ENCODE measurements at regions not wholly inside any gene's neighbourhood (a gene's known extent, or its start where the extent isn't known, plus 50 kb on each side); places are given as distances from the start of the nearest gene placed in this dataset.

GRCh38 chr1:209326076-209326475 lies 257.4 kb upstream of the CAMK1G start:
- Histone ChIP-seq H3K9me3 (replicated peaks; ENCODE audit: low read length) (no peaks in the 10 kb centered on the region), H3K36me3 (ENCODE audit: insufficient read depth, low read length) (no peaks in the 10 kb centered on the region), H3K4me1 (ENCODE audit: control insufficient read depth, insufficient read depth, low read length) (no peaks in the 10 kb centered on the region), H3K27me3 (ENCODE audit: control insufficient read depth, insufficient read depth, low read length) (no peaks in the 10 kb centered on the region), H3K4me3 (ENCODE audit: low read length) (no peak overlapping the region), H3K4me2 (ENCODE audit: low read length) (no peak overlapping the region), H3K9ac (ENCODE audit: low read depth, low read length) (no peak overlapping the region)

GRCh38 chr1:209326831-209327230 lies 256.7 kb upstream of the CAMK1G start:
- no peak overlapping the region for H3K4me2 ChIP-seq (ENCODE audit: low read length)
- H3K4me3 ChIP-seq (ENCODE audit: low read length): no peak overlapping the region
- no peak overlapping the region for H3K9ac ChIP-seq (ENCODE audit: low read depth, low read length)
- no peaks in the 10 kb centered on the region for H3K4me1 ChIP-seq (ENCODE audit: control insufficient read depth, insufficient read depth, low read length)
- no peaks in the 10 kb centered on the region for H3K9me3 ChIP-seq (replicated peaks; ENCODE audit: low read length)
- H3K36me3 ChIP-seq (ENCODE audit: insufficient read depth, low read length): no peaks in the 10 kb centered on the region
- no peaks in the 10 kb centered on the region for H3K27me3 ChIP-seq (ENCODE audit: control insufficient read depth, insufficient read depth, low read length)

GRCh38 chr1:209328196-209328595 lies 255.3 kb upstream of the CAMK1G start:
- H3K27me3 ChIP-seq (ENCODE audit: control insufficient read depth, insufficient read depth, low read length): no peaks in the 10 kb centered on the region
- H3K36me3 ChIP-seq (ENCODE audit: insufficient read depth, low read length): no peaks in the 10 kb centered on the region
- H3K4me1 ChIP-seq (ENCODE audit: control insufficient read depth, insufficient read depth, low read length): no peaks in the 10 kb centered on the region
- no peak overlapping the region for H3K4me3 ChIP-seq (ENCODE audit: low read length)
- H3K4me2 ChIP-seq (ENCODE audit: low read length): no peak overlapping the region
- H3K9ac ChIP-seq (ENCODE audit: low read depth, low read length): no peak overlapping the region
- H3K9me3 ChIP-seq (replicated peaks; ENCODE audit: low read length): no peaks in the 10 kb centered on the region

GRCh38 chr1:209335178-209335577 lies 248.3 kb upstream of the CAMK1G start:
- no peaks in the 10 kb centered on the region for H3K9me3 ChIP-seq (replicated peaks; ENCODE audit: low read length)
- H3K27me3 ChIP-seq (ENCODE audit: control insufficient read depth, insufficient read depth, low read length): no peaks in the 10 kb centered on the region
- no peak overlapping the region for H3K4me2 ChIP-seq (ENCODE audit: low read length)
- H3K4me1 ChIP-seq (ENCODE audit: control insufficient read depth, insufficient read depth, low read length): peaks cover 4% of the 10 kb centered on the region
- no peak overlapping the region for H3K4me3 ChIP-seq (ENCODE audit: low read length)
- H3K36me3 ChIP-seq (ENCODE audit: insufficient read depth, low read length): no peaks in the 10 kb centered on the region
- H3K9ac ChIP-seq (ENCODE audit: low read depth, low read length): no peak overlapping the region

GRCh38 chr1:209341146-209341545 lies 242.4 kb upstream of the CAMK1G start:
- H3K9ac ChIP-seq (ENCODE audit: low read depth, low read length): no peak overlapping the region

GRCh38 chr1:209341673-209342420 lies 241.7 kb upstream of the CAMK1G start:
- no peaks in the 10 kb centered on the region for H3K9me3 ChIP-seq (replicated peaks; ENCODE audit: low read length)
- no peaks in the 10 kb centered on the region for H3K36me3 ChIP-seq (ENCODE audit: insufficient read depth, low read length)
- H3K9ac ChIP-seq (ENCODE audit: low read depth, low read length): no peak overlapping the region
- H3K27me3 ChIP-seq (ENCODE audit: control insufficient read depth, insufficient read depth, low read length): no peaks in the 10 kb centered on the region
- no peak overlapping the region for H3K4me2 ChIP-seq (ENCODE audit: low read length)
- H3K4me1 ChIP-seq (ENCODE audit: control insufficient read depth, insufficient read depth, low read length): no peaks in the 10 kb centered on the region
- no peak overlapping the region for H3K4me3 ChIP-seq (ENCODE audit: low read length)

More at GRCh38 chr1:209341146-209341545, 242.4 kb upstream of the CAMK1G start:
- Histone ChIP-seq H3K4me3 (ENCODE audit: low read length) (no peak overlapping the region), H3K36me3 (ENCODE audit: insufficient read depth, low read length) (no peaks in the 10 kb centered on the region), H3K4me1 (ENCODE audit: control insufficient read depth, insufficient read depth, low read length) (no peaks in the 10 kb centered on the region), H3K4me2 (ENCODE audit: low read length) (no peak overlapping the region), H3K9me3 (replicated peaks; ENCODE audit: low read length) (no peaks in the 10 kb centered on the region), H3K27me3 (ENCODE audit: control insufficient read depth, insufficient read depth, low read length) (no peaks in the 10 kb centered on the region)

- Histone ChIP-seq H3K27me3 (ENCODE audit: control insufficient read depth, insufficient read depth, low read length) (no peaks in the 10 kb centered on the region), H3K9me3 (replicated peaks; ENCODE audit: low read length) (no peaks in the 10 kb centered on the region), H3K36me3 (ENCODE audit: insufficient read depth, low read length) (no peaks in the 10 kb centered on the region), H3K9ac (ENCODE audit: low read depth, low read length) (no peak overlapping the region), H3K4me1 (ENCODE audit: control insufficient read depth, insufficient read depth, low read length) (no peaks in the 10 kb centered on the region), H3K4me3 (ENCODE audit: low read length) (no peak overlapping the region), H3K4me2 (ENCODE audit: low read length) (peak overlapping the region; percentile 65)
These were observed 240.9 kb upstream of the CAMK1G start for GRCh38 chr1:209342441-209343175.

- no peak overlapping the region for H3K4me2 ChIP-seq (ENCODE audit: low read length)
- H3K36me3 ChIP-seq (ENCODE audit: insufficient read depth, low read length): no peaks in the 10 kb centered on the region
- H3K4me1 ChIP-seq (ENCODE audit: control insufficient read depth, insufficient read depth, low read length): no peaks in the 10 kb centered on the region
- H3K4me3 ChIP-seq (ENCODE audit: low read length): no peak overlapping the region
- no peaks in the 10 kb centered on the region for H3K27me3 ChIP-seq (ENCODE audit: control insufficient read depth, insufficient read depth, low read length)
- no peaks in the 10 kb centered on the region for H3K9me3 ChIP-seq (replicated peaks; ENCODE audit: low read length)
- no peak overlapping the region for H3K9ac ChIP-seq (ENCODE audit: low read depth, low read length)
These were observed 240.0 kb upstream of the CAMK1G start for GRCh38 chr1:209343511-209343910.

GRCh38 chr1:209344156-209344555 lies 239.4 kb upstream of the CAMK1G start:
- no peaks in the 10 kb centered on the region for H3K36me3 ChIP-seq (ENCODE audit: insufficient read depth, low read length)
- H3K9me3 ChIP-seq (replicated peaks; ENCODE audit: low read length): no peaks in the 10 kb centered on the region
- no peak overlapping the region for H3K9ac ChIP-seq (ENCODE audit: low read depth, low read length)
- H3K27me3 ChIP-seq (ENCODE audit: control insufficient read depth, insufficient read depth, low read length): no peaks in the 10 kb centered on the region
- H3K4me1 ChIP-seq (ENCODE audit: control insufficient read depth, insufficient read depth, low read length): peaks cover 2% of the 10 kb centered on the region
- H3K4me2 ChIP-seq (ENCODE audit: low read length): no peak overlapping the region
- no peak overlapping the region for H3K4me3 ChIP-seq (ENCODE audit: low read length)

GRCh38 chr1:209349363-209350308 lies 233.9 kb upstream of the CAMK1G start:
- H3K9me3 ChIP-seq (replicated peaks; ENCODE audit: low read length): no peaks in the 10 kb centered on the region
- H3K4me3 ChIP-seq (ENCODE audit: low read length): no peak overlapping the region
- peaks cover 13% of the 10 kb centered on the region for H3K4me1 ChIP-seq (ENCODE audit: control insufficient read depth, insufficient read depth, low read length)
- H3K4me2 ChIP-seq (ENCODE audit: low read length): no peak overlapping the region
- no peaks in the 10 kb centered on the region for H3K36me3 ChIP-seq (ENCODE audit: insufficient read depth, low read length)
- H3K27me3 ChIP-seq (ENCODE audit: control insufficient read depth, insufficient read depth, low read length): no peaks in the 10 kb centered on the region
- no peak overlapping the region for H3K9ac ChIP-seq (ENCODE audit: low read depth, low read length)

- no peaks in the 10 kb centered on the region for H3K36me3 ChIP-seq (ENCODE audit: insufficient read depth, low read length)
- no peak overlapping the region for H3K4me3 ChIP-seq (ENCODE audit: low read length)
- no peaks in the 10 kb centered on the region for H3K27me3 ChIP-seq (ENCODE audit: control insufficient read depth, insufficient read depth, low read length)
- H3K9me3 ChIP-seq (replicated peaks; ENCODE audit: low read length): no peaks in the 10 kb centered on the region
- no peak overlapping the region for H3K9ac ChIP-seq (ENCODE audit: low read depth, low read length)
- H3K4me1 ChIP-seq (ENCODE audit: control insufficient read depth, insufficient read depth, low read length): peaks cover 13% of the 10 kb centered on the region
- no peak overlapping the region for H3K4me2 ChIP-seq (ENCODE audit: low read length)
These were observed 230.5 kb upstream of the CAMK1G start for GRCh38 chr1:209353053-209353452.
